ENCODE measurements at regions not wholly inside any gene's neighbourhood (a gene's known extent, or its start where the extent isn't known, plus 50 kb on each side); places are given as distances from the start of the nearest gene placed in this dataset.
"Not testable (repeated sequence)": the region's sequence is repeated elsewhere in the genome, so short reads cannot be mapped to it uniquely, and the experiment has no call there.

DNA sequence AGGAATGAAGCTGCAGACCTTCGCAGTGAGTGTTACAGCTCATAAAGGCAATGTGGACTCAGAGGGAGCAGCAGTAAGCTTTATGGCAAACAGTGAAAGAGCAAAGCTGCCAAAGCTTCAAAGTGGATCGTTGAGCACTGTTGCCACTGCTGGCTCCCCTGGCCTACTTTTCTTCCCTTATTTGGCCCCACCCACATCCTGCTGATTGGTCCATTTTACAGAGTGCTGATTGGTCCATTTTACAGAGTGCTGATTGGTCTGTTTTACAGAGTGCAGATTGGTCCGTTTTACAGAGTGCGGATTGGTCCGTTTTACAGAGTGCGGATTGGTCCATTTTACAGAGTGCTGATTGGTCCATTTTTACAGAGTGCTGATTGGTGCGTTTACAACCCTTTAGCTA is 451.9 kb upstream of the NFE2L3 start:
- TF ChIP-seq, protein P1, sequence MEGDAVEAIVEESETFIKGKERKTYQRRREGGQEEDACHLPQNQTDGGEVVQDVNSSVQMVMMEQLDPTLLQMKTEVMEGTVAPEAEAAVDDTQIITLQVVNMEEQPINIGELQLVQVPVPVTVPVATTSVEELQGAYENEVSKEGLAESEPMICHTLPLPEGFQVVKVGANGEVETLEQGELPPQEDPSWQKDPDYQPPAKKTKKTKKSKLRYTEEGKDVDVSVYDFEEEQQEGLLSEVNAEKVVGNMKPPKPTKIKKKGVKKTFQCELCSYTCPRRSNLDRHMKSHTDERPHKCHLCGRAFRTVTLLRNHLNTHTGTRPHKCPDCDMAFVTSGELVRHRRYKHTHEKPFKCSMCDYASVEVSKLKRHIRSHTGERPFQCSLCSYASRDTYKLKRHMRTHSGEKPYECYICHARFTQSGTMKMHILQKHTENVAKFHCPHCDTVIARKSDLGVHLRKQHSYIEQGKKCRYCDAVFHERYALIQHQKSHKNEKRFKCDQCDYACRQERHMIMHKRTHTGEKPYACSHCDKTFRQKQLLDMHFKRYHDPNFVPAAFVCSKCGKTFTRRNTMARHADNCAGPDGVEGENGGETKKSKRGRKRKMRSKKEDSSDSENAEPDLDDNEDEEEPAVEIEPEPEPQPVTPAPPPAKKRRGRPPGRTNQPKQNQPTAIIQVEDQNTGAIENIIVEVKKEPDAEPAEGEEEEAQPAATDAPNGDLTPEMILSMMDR (IDR thresholded peaks at IDR 0.05) = not testable (repeated sequence)
- not testable (repeated sequence) for TF ChIP-seq POLR2A (IDR thresholded peaks at IDR 0.05)
